Sigmoid colon (tissue), 4 donors: ENCODE measurements at regions not wholly inside any gene's neighbourhood (a gene's known extent, or its start where the extent isn't known, plus 50 kb on each side); places are given as distances from the start of the nearest gene placed in this dataset.

Source experiments
- EP300 ChIP-seq, 4 donors: sonication (generic); formaldehyde crosslinking; IDR thresholded peaks; one replicate each; pipeline ENCODE4 v1.6.1; 2017; ENCODE audit warnings: antibody characterized with exemption in 4 of 4
- POLR2A ChIP-seq, 2 donors: fragments of 450-650 bp; IDR thresholded peaks; one replicate each; pipeline ENCODE4 v1.6.1; 2016; ENCODE audit warnings: antibody characterized with exemption in 2 of 2, mild to moderate bottlenecking in 2 of 2, moderate library complexity in 2 of 2
- POLR2AphosphoS5 ChIP-seq, 4 donors: sonication (generic); formaldehyde crosslinking; IDR thresholded peaks; one replicate each; pipeline ENCODE4 v1.6.1; 2017; ENCODE audit warnings: antibody characterized with exemption in 4 of 4

- TF ChIP-seq EP300 (IDR thresholded peaks at IDR 0.05) (no peak), POLR2AphosphoS5 (IDR thresholded peaks at IDR 0.05) (no peak), POLR2A (IDR thresholded peaks at IDR 0.05) (no peak)
These were observed 317.4 kb downstream of the SAMD5 start for GRCh38 chr6:147825848-147826247.
